ENCODE measurements at regions not wholly inside any gene's neighbourhood (a gene's known extent, or its start where the extent isn't known, plus 50 kb on each side); places are given as distances from the start of the nearest gene placed in this dataset.

DNA sequence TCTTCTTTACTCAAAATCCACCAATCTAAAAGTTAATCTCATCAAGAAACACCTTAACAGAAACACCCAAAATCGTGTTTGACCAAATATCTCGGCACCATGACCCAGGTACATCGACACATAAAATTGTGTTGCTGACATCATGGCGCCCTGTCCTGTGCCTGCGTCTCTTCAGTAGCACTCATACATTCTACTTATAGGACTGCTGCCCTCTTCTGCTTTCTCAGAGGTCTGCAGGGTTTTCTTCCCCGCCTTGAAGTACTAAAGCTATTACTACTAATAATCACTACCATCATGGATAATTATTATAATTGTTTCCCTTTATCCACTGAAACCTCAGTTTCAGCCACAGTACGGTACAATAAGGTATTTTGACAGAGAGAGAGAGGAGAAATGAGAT is 1403.1 kb upstream of the TENM3 start:
- Histone ChIP-seq H3F3A (ENCODE audit: insufficient read depth, low read length) (no peaks in the 10 kb centered on the region), H3K9me3 (replicated peaks; ENCODE audit: insufficient read depth, low read length) (no peaks in the 10 kb centered on the region), H3K9me2 (replicated peaks; ENCODE audit: insufficient read depth, low read length) (no peaks in the 10 kb centered on the region), H3K4me2 (ENCODE audit: low read depth, low read length) (no peak overlapping the region), H3K9ac (ENCODE audit: low read length) (no peak overlapping the region), H3K36me3 (replicated peaks; ENCODE audit: insufficient read depth, low read length) (no peaks in the 10 kb centered on the region), H3K4me1 (ENCODE audit: low read length) (0 out of 2 replicates have a peak, but pooled peaks cover 3% of the 10 kb centered on the region), H3K27me3 (replicated peaks; ENCODE audit: insufficient read depth, low read length) (no peaks in the 10 kb centered on the region), H3K27ac (ENCODE audit: low read length) (no peak overlapping the region), H3K79me2 (ENCODE audit: low read length) (no peaks in the 10 kb centered on the region), H4K20me1 (ENCODE audit: insufficient read depth, low read length) (no peaks in the 10 kb centered on the region), H2AFZ (ENCODE audit: low read length) (no peak overlapping the region), H3K4me3 (ENCODE audit: low read length) (no peak overlapping the region)
- DNase-seq: no peak
- TF ChIP-seq EZH2 (optimal IDR thresholded peaks at IDR 0.05; ENCODE audit: low read depth, low read length): no peak
- TF ChIP-seq, protein P1, sequence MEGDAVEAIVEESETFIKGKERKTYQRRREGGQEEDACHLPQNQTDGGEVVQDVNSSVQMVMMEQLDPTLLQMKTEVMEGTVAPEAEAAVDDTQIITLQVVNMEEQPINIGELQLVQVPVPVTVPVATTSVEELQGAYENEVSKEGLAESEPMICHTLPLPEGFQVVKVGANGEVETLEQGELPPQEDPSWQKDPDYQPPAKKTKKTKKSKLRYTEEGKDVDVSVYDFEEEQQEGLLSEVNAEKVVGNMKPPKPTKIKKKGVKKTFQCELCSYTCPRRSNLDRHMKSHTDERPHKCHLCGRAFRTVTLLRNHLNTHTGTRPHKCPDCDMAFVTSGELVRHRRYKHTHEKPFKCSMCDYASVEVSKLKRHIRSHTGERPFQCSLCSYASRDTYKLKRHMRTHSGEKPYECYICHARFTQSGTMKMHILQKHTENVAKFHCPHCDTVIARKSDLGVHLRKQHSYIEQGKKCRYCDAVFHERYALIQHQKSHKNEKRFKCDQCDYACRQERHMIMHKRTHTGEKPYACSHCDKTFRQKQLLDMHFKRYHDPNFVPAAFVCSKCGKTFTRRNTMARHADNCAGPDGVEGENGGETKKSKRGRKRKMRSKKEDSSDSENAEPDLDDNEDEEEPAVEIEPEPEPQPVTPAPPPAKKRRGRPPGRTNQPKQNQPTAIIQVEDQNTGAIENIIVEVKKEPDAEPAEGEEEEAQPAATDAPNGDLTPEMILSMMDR (IDR thresholded peaks at IDR 0.05; ENCODE audit: low read length): no peak
- no peak for TF ChIP-seq EZH2phosphoT487 (IDR thresholded peaks at IDR 0.05; ENCODE audit: low read length)

DNA sequence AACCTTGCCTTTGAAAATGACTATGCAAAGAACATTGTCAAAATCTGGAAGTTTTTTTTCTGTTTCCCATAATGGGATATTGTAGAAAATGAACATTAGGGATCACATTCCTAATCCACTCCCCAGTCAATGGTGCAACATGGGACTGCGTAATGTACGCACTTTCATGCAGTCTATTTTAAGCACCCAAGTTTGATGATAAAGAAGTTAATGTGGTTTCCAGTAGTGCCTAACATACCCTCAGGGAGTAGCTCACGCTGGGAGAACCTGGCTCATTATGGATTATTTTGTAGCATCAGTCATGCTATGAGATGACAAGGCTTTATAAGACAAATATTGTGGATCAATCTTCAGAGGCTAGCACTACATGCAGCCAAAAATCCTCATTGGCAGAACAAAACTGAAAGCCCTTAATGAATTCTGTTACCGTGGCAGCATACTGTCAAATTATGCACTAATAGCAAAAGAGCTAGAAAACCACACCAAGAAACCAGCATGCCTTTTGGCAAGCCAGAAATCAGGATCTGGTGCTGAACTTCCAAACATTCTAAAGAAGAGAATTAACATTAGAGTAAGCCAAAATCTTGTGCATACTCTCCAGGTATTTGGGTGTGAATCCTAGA is 1392.8 kb upstream of the TENM3 start:
- Histone ChIP-seq H3K9ac (ENCODE audit: low read length) (no peak overlapping the region), H3K4me3 (ENCODE audit: low read length) (no peak overlapping the region), H3K27ac (ENCODE audit: low read length) (no peak overlapping the region), H3K4me1 (ENCODE audit: low read length) (no peaks in the 10 kb centered on the region), H3K9me3 (replicated peaks; ENCODE audit: insufficient read depth, low read length) (no peaks in the 10 kb centered on the region), H2AFZ (ENCODE audit: low read length) (no peak overlapping the region), H3K4me2 (ENCODE audit: low read depth, low read length) (no peak overlapping the region), H4K20me1 (ENCODE audit: insufficient read depth, low read length) (no peaks in the 10 kb centered on the region), H3K27me3 (replicated peaks; ENCODE audit: insufficient read depth, low read length) (no peaks in the 10 kb centered on the region), H3K36me3 (replicated peaks; ENCODE audit: insufficient read depth, low read length) (no peaks in the 10 kb centered on the region), H3K79me2 (ENCODE audit: low read length) (no peaks in the 10 kb centered on the region), H3F3A (ENCODE audit: insufficient read depth, low read length) (no peaks in the 10 kb centered on the region), H3K9me2 (replicated peaks; ENCODE audit: insufficient read depth, low read length) (no peaks in the 10 kb centered on the region)
- no peak for TF ChIP-seq EZH2 (optimal IDR thresholded peaks at IDR 0.05; ENCODE audit: low read depth, low read length)
- no peak for TF ChIP-seq EZH2phosphoT487 (IDR thresholded peaks at IDR 0.05; ENCODE audit: low read length)
- TF ChIP-seq, protein P1 (IDR thresholded peaks at IDR 0.05; ENCODE audit: low read length): no peak
- DNase-seq: no peak

DNA sequence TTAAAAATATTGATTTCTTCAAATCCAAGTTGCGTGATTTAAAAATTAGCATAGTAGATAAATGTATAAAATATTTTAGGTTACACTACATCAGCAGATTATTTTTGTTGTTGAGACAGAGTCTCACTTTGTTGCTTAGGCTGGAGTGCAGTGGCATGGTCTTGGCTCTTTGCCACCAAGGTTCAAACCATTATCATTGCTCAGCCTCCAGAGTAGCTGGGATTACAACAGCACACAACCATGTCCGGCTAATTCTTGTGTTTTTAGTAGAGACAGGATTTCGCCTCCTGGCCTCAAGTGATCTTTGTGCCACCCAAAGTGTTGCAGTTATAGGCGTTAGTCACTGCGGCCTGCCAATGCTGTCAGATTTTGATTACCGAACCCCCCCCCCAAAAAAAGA is 1390.5 kb upstream of the TENM3 start:
- H4K20me1 ChIP-seq (ENCODE audit: insufficient read depth, low read length): no peaks in the 10 kb centered on the region
- H3K27ac ChIP-seq (ENCODE audit: low read length): no peak overlapping the region
- TF ChIP-seq, protein P1 (IDR thresholded peaks at IDR 0.05; ENCODE audit: low read length): no peak
- TF ChIP-seq EZH2 (optimal IDR thresholded peaks at IDR 0.05; ENCODE audit: low read depth, low read length) (no peak), EZH2phosphoT487 (IDR thresholded peaks at IDR 0.05; ENCODE audit: low read length) (no peak)
- H3F3A ChIP-seq (ENCODE audit: insufficient read depth, low read length): no peaks in the 10 kb centered on the region
- no peaks in the 10 kb centered on the region for H3K9me2 ChIP-seq (replicated peaks; ENCODE audit: insufficient read depth, low read length)
- no peaks in the 10 kb centered on the region for H3K27me3 ChIP-seq (replicated peaks; ENCODE audit: insufficient read depth, low read length)
- DNase-seq: no peak
- no peak overlapping the region for H2AFZ ChIP-seq (ENCODE audit: low read length)
- H3K36me3 ChIP-seq (replicated peaks; ENCODE audit: insufficient read depth, low read length): no peaks in the 10 kb centered on the region
- H3K79me2 ChIP-seq (ENCODE audit: low read length): no peaks in the 10 kb centered on the region
- no peaks in the 10 kb centered on the region for H3K4me1 ChIP-seq (ENCODE audit: low read length)
- H3K4me2 ChIP-seq (ENCODE audit: low read depth, low read length): no peak overlapping the region
- no peak overlapping the region for H3K9ac ChIP-seq (ENCODE audit: low read length)
- H3K4me3 ChIP-seq (ENCODE audit: low read length): no peak overlapping the region
- no peaks in the 10 kb centered on the region for H3K9me3 ChIP-seq (replicated peaks; ENCODE audit: insufficient read depth, low read length)

Measured in MM.1S (cell line).